Coronary artery (tissue), 2 donors: ENCODE measurements at regions not wholly inside any gene's neighbourhood (a gene's known extent, or its start where the extent isn't known, plus 50 kb on each side); places are given as distances from the start of the nearest gene placed in this dataset.

ENCODE experiments used
- DNase-seq: peaks from one replicate; pipeline ENCODE4 v3.0.0-alpha.2; 2017; ENCODE audit warnings: low spot score
- H3K27ac ChIP-seq, 2 donors: fragments of 200-600 bp; sonication (generic); one replicate each; pipeline ENCODE4 v1.5.1; 2016 to 2019
- H3K4me3 ChIP-seq: fragments of 200-600 bp; sonication (generic); 2 replicates; pipeline ENCODE4 v1.5.1; 2016; ENCODE audit warnings: mild to moderate bottlenecking, moderate library complexity
- CTCF ChIP-seq: fragments of 200-600 bp; sonication (generic); IDR thresholded peaks from one replicate; pipeline ENCODE4 v1.5.1; 2019; ENCODE audit warnings: antibody characterized with exemption

- DNase-seq: no peak
- Histone ChIP-seq H3K4me3 (no peak overlapping the region), H3K27ac (no peak overlapping the region)
- TF ChIP-seq CTCF: no peak
Measured at GRCh38 chr2:21748501-21748900, 624.7 kb downstream of the TDRD15 start.

DNA sequence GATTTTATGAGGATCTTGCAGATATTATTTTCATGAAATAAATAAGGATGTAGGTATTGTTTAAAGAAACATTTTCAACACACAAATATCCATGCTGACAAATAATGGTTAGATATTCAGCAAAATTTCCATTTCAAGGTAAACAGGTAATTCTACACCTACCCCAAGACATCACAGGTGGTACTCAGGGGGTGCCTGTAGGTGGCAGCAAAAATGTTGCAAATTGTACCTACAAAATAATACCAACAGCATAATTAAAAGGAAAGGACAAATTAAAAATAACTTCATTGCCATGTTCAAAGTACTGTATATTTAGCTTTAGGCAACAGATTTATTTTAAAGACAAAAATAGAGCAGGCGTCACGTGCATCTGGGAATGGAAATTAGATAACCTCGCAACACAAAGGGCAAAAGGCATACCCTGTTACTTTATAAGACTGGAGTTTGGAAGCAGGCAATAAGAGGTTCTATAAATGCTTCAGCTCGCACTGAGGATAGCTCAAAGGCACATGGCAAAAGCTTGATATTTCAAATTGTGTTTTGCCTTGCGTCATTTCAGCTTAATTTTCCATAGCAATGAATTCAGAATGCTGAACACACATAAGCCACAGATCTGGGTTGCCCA lies 630.5 kb downstream of the TDRD15 start:
- no peak for DNase-seq
- no peak for TF ChIP-seq CTCF
- Histone ChIP-seq H3K27ac (no peak overlapping the region), H3K4me3 (no peak overlapping the region)

GRCh38 chr2:21757805-21758430 lies 634.1 kb downstream of the TDRD15 start:
- no peak for TF ChIP-seq CTCF
- Histone ChIP-seq H3K27ac (no peak overlapping the region), H3K4me3 (no peak overlapping the region)
- DNase-seq: no peak

GRCh38 chr2:21759819-21760218 lies 636.1 kb downstream of the TDRD15 start:
- TF ChIP-seq CTCF: no peak
- DNase-seq: no peak

DNA sequence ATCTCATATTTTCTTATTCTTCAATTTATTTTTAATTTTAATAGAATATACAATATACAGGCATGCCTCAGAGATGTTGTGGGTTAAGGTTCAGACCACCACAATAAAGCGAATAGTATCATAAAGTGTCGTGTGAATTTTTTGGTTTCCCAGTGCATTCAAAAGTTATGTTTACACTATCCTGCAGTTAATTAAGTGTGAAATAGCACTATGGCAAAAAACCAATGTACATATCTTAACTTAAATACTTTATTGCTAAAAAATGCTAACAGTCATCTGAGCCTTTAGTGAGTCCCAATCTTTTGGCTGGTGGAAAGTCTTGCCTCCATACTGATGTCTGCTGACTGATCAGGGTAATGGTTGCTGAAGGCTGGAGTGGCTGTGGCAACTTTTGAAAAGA lies 637.6 kb downstream of the TDRD15 start:
- no peak for DNase-seq
- Histone ChIP-seq H3K27ac (no peak overlapping the region), H3K4me3 (no peak overlapping the region)
- TF ChIP-seq CTCF: no peak

More at GRCh38 chr2:21759819-21760218, 636.1 kb downstream of the TDRD15 start:
- no peak overlapping the region for H3K27ac ChIP-seq
- no peak overlapping the region for H3K4me3 ChIP-seq

GRCh38 chr2:21763501-21763900 lies 639.7 kb downstream of the TDRD15 start:
- no peak overlapping the region for H3K27ac ChIP-seq
- TF ChIP-seq CTCF: no peak
- H3K4me3 ChIP-seq: no peak overlapping the region
- no peak for DNase-seq

GRCh38 chr2:21770787-21771186 lies 647.0 kb downstream of the TDRD15 start:
- Histone ChIP-seq H3K27ac (no peak overlapping the region), H3K4me3 (no peak overlapping the region)
- no peak for DNase-seq
- no peak for TF ChIP-seq CTCF
